Activated T-helper 2 cell treated with anti-CD3 and anti-CD28 coated beads, Interferon-gamma antibody, Interleukin-2, Interleukin-4, amounts not matched to agents 10 μg/mL and 5 μg/mL and 100 μg/mL, durations not matched to agents 14 hours and 24 hours and 36 hours (primary cell): ENCODE measurements at regions not wholly inside any gene's neighbourhood (a gene's known extent, or its start where the extent isn't known, plus 50 kb on each side); places are given as distances from the start of the nearest gene placed in this dataset.

ENCODE experiments used
- DNase-seq: peaks from one replicate; pipeline ENCODE4 v3.0.0; 2021; ENCODE audit warnings: low spot score
- H3K27ac Mint-ChIP-seq: one replicate; pipeline ENCODE4 v1.8.0; 2021; ENCODE audit warnings: mixed read lengths
- H3K27me3 Mint-ChIP-seq: one replicate; pipeline ENCODE4 v1.8.0; 2021; ENCODE audit warnings: low read depth, mixed read lengths
- H3K36me3 Mint-ChIP-seq: one replicate; pipeline ENCODE4 v1.8.0; 2021; ENCODE audit warnings: low read depth, mixed read lengths
- H3K4me1 Mint-ChIP-seq: one replicate; pipeline ENCODE4 v1.8.0; 2021; ENCODE audit warnings: low read depth, mixed read lengths
- H3K4me3 Mint-ChIP-seq: one replicate; pipeline ENCODE4 v1.8.0; 2021; ENCODE audit warnings: low read depth, mild to moderate bottlenecking, moderate library complexity, mixed read lengths
- H3K9me3 Mint-ChIP-seq: one replicate; pipeline ENCODE4 v1.8.0; 2021; ENCODE audit warnings: mixed read lengths
- intact Hi-C: fragments of 100-400 bp; cut with micrococcal nuclease; formaldehyde crosslinking; loops from one replicate; pipeline ENCODE4 v1.15.1; 2023

- H3K36me3 Mint-ChIP-seq: no peaks in the 10 kb centered on the region
These were observed 92.2 kb upstream of the RAPGEF2 start for GRCh38 chr4:159010563-159011260.

GRCh38 chr4:159012381-159012780 is 90.5 kb upstream of the RAPGEF2 start:
- H3K36me3 Mint-ChIP-seq: no peaks in the 10 kb centered on the region
- no peak overlapping the region for H3K4me3 Mint-ChIP-seq
- H3K4me1 Mint-ChIP-seq: no peaks in the 10 kb centered on the region
- no peak overlapping the region for H3K27ac Mint-ChIP-seq
- DNase-seq: no peak
- no peaks in the 10 kb centered on the region for H3K9me3 Mint-ChIP-seq
- H3K27me3 Mint-ChIP-seq: peaks cover 3% of the 10 kb centered on the region
- intact Hi-C loops: no loop called here

More at GRCh38 chr4:159010563-159011260, 92.2 kb upstream of the RAPGEF2 start:
- H3K27me3 Mint-ChIP-seq: peaks cover 6% of the 10 kb centered on the region
- H3K9me3 Mint-ChIP-seq: no peaks in the 10 kb centered on the region
- no peak overlapping the region for H3K4me3 Mint-ChIP-seq
- intact Hi-C loops: no loop called here
- no peak for DNase-seq
- H3K27ac Mint-ChIP-seq: no peak overlapping the region
- H3K4me1 Mint-ChIP-seq: no peaks in the 10 kb centered on the region

- H3K27ac Mint-ChIP-seq: no peak overlapping the region
- H3K4me3 Mint-ChIP-seq: no peak overlapping the region
- H3K4me1 Mint-ChIP-seq: no peaks in the 10 kb centered on the region
- peaks cover 3% of the 10 kb centered on the region for H3K27me3 Mint-ChIP-seq
- intact Hi-C loops: no loop called here
- DNase-seq: no peak
- H3K36me3 Mint-ChIP-seq: no peaks in the 10 kb centered on the region
- no peaks in the 10 kb centered on the region for H3K9me3 Mint-ChIP-seq
These were observed 89.2 kb upstream of the RAPGEF2 start for GRCh38 chr4:159013692-159014091.

GRCh38 chr4:159014859-159015258 is 88.0 kb upstream of the RAPGEF2 start:
- H3K27ac Mint-ChIP-seq: no peak overlapping the region
- intact Hi-C loops: no loop called here
- no peaks in the 10 kb centered on the region for H3K36me3 Mint-ChIP-seq
- no peak overlapping the region for H3K4me3 Mint-ChIP-seq
- H3K27me3 Mint-ChIP-seq: peaks cover 3% of the 10 kb centered on the region
- no peaks in the 10 kb centered on the region for H3K9me3 Mint-ChIP-seq
- no peaks in the 10 kb centered on the region for H3K4me1 Mint-ChIP-seq
- DNase-seq: no peak

- Mint-ChIP-seq H3K27me3 (peaks cover 3% of the 10 kb centered on the region), H3K27ac (no peak overlapping the region), H3K4me3 (no peak overlapping the region), H3K36me3 (no peaks in the 10 kb centered on the region), H3K4me1 (no peaks in the 10 kb centered on the region), H3K9me3 (no peaks in the 10 kb centered on the region)
- no peak for DNase-seq
- intact Hi-C loops: no loop called here
These were observed 87.0 kb upstream of the RAPGEF2 start for GRCh38 chr4:159015841-159016240.

GRCh38 chr4:159016593-159017024 is 86.3 kb upstream of the RAPGEF2 start:
- no peaks in the 10 kb centered on the region for H3K9me3 Mint-ChIP-seq
- no peaks in the 10 kb centered on the region for H3K4me1 Mint-ChIP-seq
- no peak overlapping the region for H3K27ac Mint-ChIP-seq
- H3K4me3 Mint-ChIP-seq: no peak overlapping the region
- no peaks in the 10 kb centered on the region for H3K36me3 Mint-ChIP-seq
- intact Hi-C loops: no loop called here
- peaks cover 2% of the 10 kb centered on the region for H3K27me3 Mint-ChIP-seq
- no peak for DNase-seq

- Mint-ChIP-seq H3K9me3 (no peaks in the 10 kb centered on the region), H3K27me3 (peaks cover 3% of the 10 kb centered on the region), H3K36me3 (no peaks in the 10 kb centered on the region), H3K4me1 (no peaks in the 10 kb centered on the region), H3K4me3 (no peak overlapping the region), H3K27ac (no peak overlapping the region)
- intact Hi-C loops: no loop called here
- DNase-seq: no peak
These were observed 85.4 kb upstream of the RAPGEF2 start for GRCh38 chr4:159017323-159018026.

- H3K4me3 Mint-ChIP-seq: no peak overlapping the region
These were observed 84.7 kb upstream of the RAPGEF2 start for GRCh38 chr4:159018062-159018629.

GRCh38 chr4:159019356-159019755 is 83.5 kb upstream of the RAPGEF2 start:
- Mint-ChIP-seq H3K4me3 (no peak overlapping the region), H3K27ac (no peak overlapping the region)
- intact Hi-C loops: no loop called here

More at GRCh38 chr4:159018062-159018629, 84.7 kb upstream of the RAPGEF2 start:
- Mint-ChIP-seq H3K4me1 (no peaks in the 10 kb centered on the region), H3K36me3 (no peaks in the 10 kb centered on the region), H3K9me3 (no peaks in the 10 kb centered on the region), H3K27ac (no peak overlapping the region), H3K27me3 (peaks cover 3% of the 10 kb centered on the region)
- no peak for DNase-seq
- intact Hi-C loops: no loop called here

GRCh38 chr4:159021597-159022385 is 81.1 kb upstream of the RAPGEF2 start:
- Mint-ChIP-seq H3K27ac (no peak overlapping the region), H3K4me1 (no peaks in the 10 kb centered on the region), H3K36me3 (no peaks in the 10 kb centered on the region), H3K27me3 (peaks cover 7% of the 10 kb centered on the region), H3K9me3 (no peaks in the 10 kb centered on the region), H3K4me3 (no peak overlapping the region)
- intact Hi-C loops: no loop called here
- no peak for DNase-seq

More at GRCh38 chr4:159019356-159019755, 83.5 kb upstream of the RAPGEF2 start:
- H3K27me3 Mint-ChIP-seq: peaks cover 2% of the 10 kb centered on the region
- no peaks in the 10 kb centered on the region for H3K36me3 Mint-ChIP-seq
- DNase-seq: no peak
- no peaks in the 10 kb centered on the region for H3K9me3 Mint-ChIP-seq
- no peaks in the 10 kb centered on the region for H3K4me1 Mint-ChIP-seq

- Mint-ChIP-seq H3K27me3 (peaks cover 7% of the 10 kb centered on the region), H3K36me3 (no peaks in the 10 kb centered on the region), H3K4me3 (no peak overlapping the region), H3K27ac (no peak overlapping the region), H3K9me3 (no peaks in the 10 kb centered on the region), H3K4me1 (no peaks in the 10 kb centered on the region)
- no peak for DNase-seq
- intact Hi-C loops: no loop called here
These were observed 79.1 kb upstream of the RAPGEF2 start for GRCh38 chr4:159023741-159024140.

GRCh38 chr4:159024266-159024665 is 78.6 kb upstream of the RAPGEF2 start:
- intact Hi-C loops: no loop called here
- Mint-ChIP-seq H3K4me1 (no peaks in the 10 kb centered on the region), H3K36me3 (no peaks in the 10 kb centered on the region), H3K27ac (no peak overlapping the region), H3K9me3 (no peaks in the 10 kb centered on the region), H3K27me3 (peaks cover 10% of the 10 kb centered on the region), H3K4me3 (no peak overlapping the region)
- no peak for DNase-seq
